Panc1 (cell line): ENCODE measurements at regions not wholly inside any gene's neighbourhood (a gene's known extent, or its start where the extent isn't known, plus 50 kb on each side); places are given as distances from the start of the nearest gene placed in this dataset.

Experiments
- ATAC-seq: fragments of 200-7000 bp; cut with Tn5 transposase; 2 replicates; pipeline ENCODE4 v1.9.1; 2020; ENCODE audit warnings: mild to moderate bottlenecking, moderate library complexity
- BruUV-seq: library from RNA; stranded (reverse); fragments of 400-500 nt; replicated peaks from 2 replicates; lab custom pipeline; 2021; lab: Mats Ljungman, UMichigan
- CTCF ChIA-PET: fragments of 300-600 bp; sonication (Branson Sonifier 250); formaldehyde crosslinking; loops from one replicate; lab custom pipeline; 2022; ENCODE audit warnings: antibody characterized with exemption; lab: Charles Lee
- POLR2A ChIA-PET: fragments of 300-600 bp; sonication (Branson Sonifier 250); formaldehyde crosslinking; loops from one replicate; lab custom pipeline; 2022; ENCODE audit warnings: antibody characterized with exemption; lab: Charles Lee
- DNase-seq: peaks from one replicate; pipeline ENCODE4 v3.0.0-alpha.2; 2010; ENCODE audit warnings: low read depth, low spot score
- H3K27ac ChIP-seq: 2 replicates; pipeline ENCODE4 v1.5.1; 2011; ENCODE audit warnings: mild to moderate bottlenecking, low read length, inconsistent platforms
- H3K27me3 ChIP-seq: fragments of 200-500 bp; sonication (Bioruptor generic); 2 replicates; pipeline ENCODE4 v1.6.0; 2014; ENCODE audit warnings: low read length, inconsistent platforms; ENCODE audit not compliant: control insufficient read depth, insufficient read depth
- H3K36me3 ChIP-seq: fragments of 200-500 bp; sonication (Bioruptor generic); 2 replicates; pipeline ENCODE4 v1.5.1; 2014; ENCODE audit warnings: inconsistent platforms, mild to moderate bottlenecking, low read length, moderate library complexity; ENCODE audit not compliant: control insufficient read depth, insufficient read depth
- H3K4me1 ChIP-seq: 2 replicates; pipeline ENCODE4 v1.5.1; 2011; ENCODE audit warnings: inconsistent platforms, mild to moderate bottlenecking, low read length, moderate library complexity; ENCODE audit not compliant: control insufficient read depth, insufficient read depth
- H3K4me3 ChIP-seq, 2 experiments: 2 replicates each; pipeline ENCODE4 v1.5.1; 2011 to 2012; ENCODE audit warnings: low read depth in 2 of 2, low read length in 2 of 2, mild to moderate bottlenecking in 2 of 2, inconsistent platforms in 1 of 2, moderate library complexity in 1 of 2
- H3K9me3 ChIP-seq: fragments of 200-500 bp; sonication (Bioruptor generic); 2 replicates; pipeline ENCODE4 v1.5.1; 2014; ENCODE audit warnings: low read depth, mild to moderate bottlenecking, inconsistent platforms, low read length, moderate library complexity; ENCODE audit not compliant: control insufficient read depth, insufficient read depth
- CTCF ChIP-seq: fragments of 450-650 bp; IDR thresholded peaks from 2 replicates; pipeline ENCODE4 v1.5.1; 2017; ENCODE audit warnings: mild to moderate bottlenecking
- POLR2AphosphoS5 ChIP-seq: IDR thresholded peaks from 2 replicates; pipeline ENCODE4 v1.6.1; 2012; ENCODE audit warnings: mild to moderate bottlenecking, low read depth, low read length, moderate library complexity
- REST ChIP-seq, 2 experiments: IDR thresholded peaks; 2 replicates each; pipeline ENCODE4 v1.6.1; 2011 to 2012; ENCODE audit warnings: low read depth in 2 of 2, control low read depth in 1 of 2, low read length in 1 of 2, mild to moderate bottlenecking in 1 of 2, moderate library complexity in 1 of 2; ENCODE audit not compliant: insufficient read depth in 1 of 2
- SIN3A ChIP-seq: IDR thresholded peaks from 2 replicates; pipeline ENCODE4 v1.6.1; 2012; ENCODE audit warnings: low read depth, mild to moderate bottlenecking, low read length, moderate library complexity, borderline replicate concordance; ENCODE audit not compliant: insufficient read depth
- TCF7L2 ChIP-seq: IDR thresholded peaks from 2 replicates; pipeline ENCODE4 v1.6.1; 2011; ENCODE audit warnings: mild to moderate bottlenecking, low read depth, low read length, inconsistent platforms
- in situ Hi-C: cut with HindIII; loops from 2 replicates; pipeline ENCODE4 v1.10.0; 2016; ENCODE audit warnings: low sequenced_read_pairs, low pct_unique_long_range_greater_than_20kb
- intact Hi-C: fragments of 100-400 bp; cut with micrococcal nuclease; formaldehyde crosslinking; loops from one replicate; pipeline ENCODE4 v1.10.0; 2022; ENCODE audit not compliant: unreplicated experiment

- no TSS peak for BruUV-seq
- ATAC-seq: no peak
- ChIA-PET POLR2A (no interaction called here), CTCF (no interaction called here)
- Histone ChIP-seq H3K4me1 (no peaks in the 10 kb centered on the region), H3K4me3 (no peak overlapping the region), H3K9me3 (no peaks in the 10 kb centered on the region), H3K36me3 (no peaks in the 10 kb centered on the region), H3K27me3 (no peaks in the 10 kb centered on the region), H3K27ac (no peak overlapping the region)
- intact Hi-C loops (no loop called here), in situ Hi-C loops (no loop called here)
- TF ChIP-seq TCF7L2: no peak
- TF ChIP-seq REST (IDR thresholded peaks at IDR 0.05; ENCODE audit: insufficient read depth in 1 of 2, low read depth in 2 of 2, low read length in 1 of 2): no peak
- DNase-seq: no peak
These were observed 1303.1 kb upstream of the TMEM132C start for GRCh38 chr12:126963825-126964224.

GRCh38 chr12:126966498-126966897 lies 1300.5 kb upstream of the TMEM132C start:
- H3K4me1 ChIP-seq: no peaks in the 10 kb centered on the region
- no peaks in the 10 kb centered on the region for H3K27me3 ChIP-seq
- H3K9me3 ChIP-seq: no peaks in the 10 kb centered on the region
- H3K36me3 ChIP-seq: no peaks in the 10 kb centered on the region
- in situ Hi-C loops: no loop called here
- no peak for TF ChIP-seq TCF7L2
- TF ChIP-seq POLR2AphosphoS5: no peak
- TF ChIP-seq CTCF: no peak
- TF ChIP-seq REST (IDR thresholded peaks at IDR 0.05; ENCODE audit: insufficient read depth in 1 of 2, low read depth in 2 of 2, low read length in 1 of 2): no peak
- TF ChIP-seq SIN3A: no peak
- H3K4me3 ChIP-seq: no peak overlapping the region
- intact Hi-C loops: no loop called here
- H3K27ac ChIP-seq: no peak overlapping the region
- ATAC-seq (no peak), DNase-seq (no peak)
- ChIA-PET CTCF (no interaction called here), POLR2A (no interaction called here)
- no TSS peak for BruUV-seq
